KOPT-K1 (cell line): ENCODE measurements at regions not wholly inside any gene's neighbourhood (a gene's known extent, or its start where the extent isn't known, plus 50 kb on each side); places are given as distances from the start of the nearest gene placed in this dataset.
A peak's percentile ranks its signal among the peaks of the same experiment; 100 is the strongest.
"Not testable (repeated sequence)": the region's sequence is repeated elsewhere in the genome, so short reads cannot be mapped to it uniquely, and the experiment has no call there.

Experiments
- H3K27ac ChIP-seq: fragments of 200-600 bp; sonication (generic); 2 replicates; pipeline ENCODE4 v1.5.1; 2016; ENCODE audit warnings: antibody characterized with exemption, mild to moderate bottlenecking, low read depth, low read length; ENCODE audit not compliant: poor library complexity, severe bottlenecking
- H3K36me3 ChIP-seq: fragments of 200-600 bp; sonication (generic); 2 replicates; pipeline ENCODE4 v1.5.1; 2017; ENCODE audit warnings: antibody characterized with exemption, mild to moderate bottlenecking, low read length, moderate library complexity; ENCODE audit not compliant: insufficient read depth
- H3K9me3 ChIP-seq: fragments of 200-600 bp; sonication (generic); 2 replicates; pipeline ENCODE4 v1.5.1; 2017; ENCODE audit warnings: antibody characterized with exemption, low read length, mild to moderate bottlenecking; ENCODE audit not compliant: insufficient read depth, poor library complexity, severe bottlenecking

GRCh38 chr22:22178355-22178965 lies 66.1 kb upstream of the VPREB1 start:
- Histone ChIP-seq H3K27ac (no peak overlapping the region), H3K36me3 (no peaks in the 10 kb centered on the region), H3K9me3 (no peaks in the 10 kb centered on the region)

GRCh38 chr22:22176929-22177616 lies 67.5 kb upstream of the VPREB1 start:
- Histone ChIP-seq H3K27ac (no peak overlapping the region), H3K9me3 (no peaks in the 10 kb centered on the region), H3K36me3 (no peaks in the 10 kb centered on the region)

GRCh38 chr22:22172896-22173628 lies 71.5 kb upstream of the VPREB1 start:
- not testable (repeated sequence) for H3K9me3 ChIP-seq, H3K27ac ChIP-seq, H3K36me3 ChIP-seq

- Histone ChIP-seq H3K9me3 (no peaks in the 10 kb centered on the region), H3K36me3 (no peaks in the 10 kb centered on the region), H3K27ac (no peak overlapping the region)
Measured at GRCh38 chr22:22171357-22172218, 73.0 kb upstream of the VPREB1 start.

GRCh38 chr22:22169923-22170322 lies 74.7 kb upstream of the VPREB1 start:
- H3K36me3 ChIP-seq: no peaks in the 10 kb centered on the region
- H3K9me3 ChIP-seq: no peaks in the 10 kb centered on the region
- H3K27ac ChIP-seq: no peak overlapping the region

- Histone ChIP-seq H3K36me3 (no peaks in the 10 kb centered on the region), H3K9me3 (no peaks in the 10 kb centered on the region), H3K27ac (peak overlapping the region; percentile 75)
Measured at GRCh38 chr22:22168941-22169867, 75.4 kb upstream of the VPREB1 start.

- Histone ChIP-seq H3K9me3 (no peaks in the 10 kb centered on the region), H3K36me3 (no peaks in the 10 kb centered on the region), H3K27ac (peak overlapping the region; percentile 75)
Measured at GRCh38 chr22:22168190-22168940, 76.2 kb upstream of the VPREB1 start.

- Histone ChIP-seq H3K9me3 (no peaks in the 10 kb centered on the region), H3K27ac (peak overlapping the region; percentile 75), H3K36me3 (no peaks in the 10 kb centered on the region)
Measured at GRCh38 chr22:22167791-22168189, 76.8 kb upstream of the VPREB1 start.

- no peaks in the 10 kb centered on the region for H3K9me3 ChIP-seq
- peak overlapping the region; percentile 75 for H3K27ac ChIP-seq
- H3K36me3 ChIP-seq: no peaks in the 10 kb centered on the region
Measured at GRCh38 chr22:22166941-22167713, 77.5 kb upstream of the VPREB1 start.

GRCh38 chr22:22165936-22166710 lies 78.5 kb upstream of the VPREB1 start:
- Histone ChIP-seq H3K9me3 (no peaks in the 10 kb centered on the region), H3K36me3 (no peaks in the 10 kb centered on the region), H3K27ac (peak overlapping the region; percentile 75)

- H3K36me3 ChIP-seq: no peaks in the 10 kb centered on the region
- H3K27ac ChIP-seq: no peak overlapping the region
- no peaks in the 10 kb centered on the region for H3K9me3 ChIP-seq
Measured at GRCh38 chr22:22164541-22165272, 79.9 kb upstream of the VPREB1 start.
